KMS-11 (cell line): ENCODE measurements at regions not wholly inside any gene's neighbourhood (a gene's known extent, or its start where the extent isn't known, plus 50 kb on each side); places are given as distances from the start of the nearest gene placed in this dataset.
"Not testable (repeated sequence)": the region's sequence is repeated elsewhere in the genome, so short reads cannot be mapped to it uniquely, and the experiment has no call there.

Experiments used
- H2AFZ ChIP-seq: fragments of 200-600 bp; sonication (generic); 2 replicates; pipeline ENCODE4 v1.6.1; 2016; ENCODE audit warnings: antibody characterized with exemption, mixed run types, low read depth
- H3K27ac ChIP-seq: fragments of 200-600 bp; sonication (generic); 2 replicates; pipeline ENCODE4 v1.6.1; 2016; ENCODE audit warnings: mild to moderate bottlenecking, mixed run types
- H3K27me3 ChIP-seq: fragments of 200-600 bp; sonication (generic); 2 replicates; pipeline ENCODE4 v1.6.1; 2017; ENCODE audit warnings: mild to moderate bottlenecking, low read depth, mixed run types, moderate library complexity; ENCODE audit not compliant: insufficient read depth
- H3K36me3 ChIP-seq: fragments of 200-600 bp; sonication (generic); 2 replicates; pipeline ENCODE4 v1.6.1; 2017; ENCODE audit warnings: mild to moderate bottlenecking, mixed run types; ENCODE audit not compliant: insufficient read depth
- H3K4me1 ChIP-seq: fragments of 200-600 bp; sonication (generic); 2 replicates; pipeline ENCODE4 v1.6.1; 2016; ENCODE audit warnings: mild to moderate bottlenecking, low read depth, mixed run types; ENCODE audit not compliant: poor library complexity, severe bottlenecking
- H3K4me2 ChIP-seq: fragments of 200-600 bp; sonication (generic); 2 replicates; pipeline ENCODE4 v1.7.0; 2016; ENCODE audit warnings: mild to moderate bottlenecking, mixed run types
- H3K4me3 ChIP-seq: fragments of 200-600 bp; sonication (generic); IDR thresholded peaks from 2 replicates; pipeline ENCODE4 v1.6.1; 2017; ENCODE audit warnings: low read depth, low read length, mixed read lengths; ENCODE audit not compliant: insufficient read depth
- H3K79me2 ChIP-seq: fragments of 200-600 bp; sonication (generic); 2 replicates; pipeline ENCODE4 v1.6.1; 2016; ENCODE audit warnings: low read depth, mixed run types; ENCODE audit not compliant: insufficient read depth
- H3K9ac ChIP-seq: fragments of 200-600 bp; sonication (generic); 2 replicates; pipeline ENCODE4 v1.6.1; 2016; ENCODE audit warnings: mild to moderate bottlenecking, mixed run types
- H4K20me1 ChIP-seq: fragments of 200-600 bp; sonication (generic); 2 replicates; pipeline ENCODE4 v1.6.1; 2016; ENCODE audit warnings: mild to moderate bottlenecking, mixed run types; ENCODE audit not compliant: insufficient read depth
- CTCF ChIP-seq: fragments of 200-600 bp; sonication (generic); conservative IDR thresholded peaks from 2 replicates; pipeline ENCODE4 v1.6.1; 2017; ENCODE audit warnings: low read depth, mild to moderate bottlenecking, antibody characterized with exemption, low read length, moderate library complexity, mixed read lengths

GRCh38 chr6:58055465-58056176, 738.2 kb downstream of the PRIM2 start:
- not testable (repeated sequence) for H2AFZ ChIP-seq, H3K4me3 ChIP-seq, H3K9ac ChIP-seq, H3K27me3 ChIP-seq, H3K36me3 ChIP-seq, H3K4me2 ChIP-seq, H3K79me2 ChIP-seq, H4K20me1 ChIP-seq, H3K27ac ChIP-seq, H3K4me1 ChIP-seq

- H3K36me3 ChIP-seq, H3K79me2 ChIP-seq, H4K20me1 ChIP-seq, H3K27ac ChIP-seq, H3K4me3 ChIP-seq, H3K4me1 ChIP-seq, H3K9ac ChIP-seq, H2AFZ ChIP-seq, H3K27me3 ChIP-seq, H3K4me2 ChIP-seq: not testable (repeated sequence)
Measured at GRCh38 chr6:58059701-58060100, 742.3 kb downstream of the PRIM2 start.

GRCh38 chr6:58063542-58063941, 746.1 kb downstream of the PRIM2 start:
- not testable (repeated sequence) for H4K20me1 ChIP-seq, H3K79me2 ChIP-seq, H3K27ac ChIP-seq, H3K9ac ChIP-seq, H3K36me3 ChIP-seq, H2AFZ ChIP-seq, H3K4me1 ChIP-seq, H3K4me3 ChIP-seq, H3K4me2 ChIP-seq, H3K27me3 ChIP-seq

- H2AFZ ChIP-seq, H3K4me1 ChIP-seq, H4K20me1 ChIP-seq, H3K9ac ChIP-seq, H3K36me3 ChIP-seq, H3K27ac ChIP-seq, H3K4me2 ChIP-seq, H3K27me3 ChIP-seq, H3K79me2 ChIP-seq, H3K4me3 ChIP-seq: not testable (repeated sequence)
Measured at GRCh38 chr6:58067867-58068548, 750.6 kb downstream of the PRIM2 start.

GRCh38 chr6:58073263-58073662, 755.8 kb downstream of the PRIM2 start:
- Histone ChIP-seq H4K20me1 (no peaks in the 10 kb centered on the region), H3K27ac (no peak overlapping the region), H3K4me2 (no peak overlapping the region), H2AFZ (no peak overlapping the region), H3K4me1 (no peaks in the 10 kb centered on the region), H3K27me3 (no peaks in the 10 kb centered on the region), H3K79me2 (no peaks in the 10 kb centered on the region), H3K4me3 (no peak overlapping the region), H3K9ac (no peak overlapping the region), H3K36me3 (no peaks in the 10 kb centered on the region)
- TF ChIP-seq CTCF, result no peak

- H3K4me2 ChIP-seq, H3K4me1 ChIP-seq, H3K9ac ChIP-seq, H3K36me3 ChIP-seq, H3K4me3 ChIP-seq, H4K20me1 ChIP-seq, H3K79me2 ChIP-seq, H3K27ac ChIP-seq, H3K27me3 ChIP-seq, H2AFZ ChIP-seq: not testable (repeated sequence)
Measured at GRCh38 chr6:58090067-58090466, 772.6 kb downstream of the PRIM2 start.

GRCh38 chr6:58097251-58097650, 779.8 kb downstream of the PRIM2 start:
- not testable (repeated sequence) for H3K27ac ChIP-seq, H3K36me3 ChIP-seq, H3K27me3 ChIP-seq, H3K4me3 ChIP-seq, H3K79me2 ChIP-seq, H2AFZ ChIP-seq, H3K9ac ChIP-seq, H4K20me1 ChIP-seq, H3K4me1 ChIP-seq, H3K4me2 ChIP-seq
